B cell (primary cell): ENCODE measurements at regions not wholly inside any gene's neighbourhood (a gene's known extent, or its start where the extent isn't known, plus 50 kb on each side); places are given as distances from the start of the nearest gene placed in this dataset.

Experiments
- EZH2 ChIP-seq: IDR thresholded peaks from 2 replicates; pipeline ENCODE4 v1.6.1; 2012; ENCODE audit warnings: borderline replicate concordance, low read depth, mild to moderate bottlenecking, moderate library complexity, low read length; ENCODE audit not compliant: insufficient read depth, poor library complexity, severe bottlenecking
- TF ChIP-seq, protein P1 (sequence below): fragments of 200-600 bp; IDR thresholded peaks from one replicate; pipeline ENCODE4 v1.8.0; 2022; ENCODE audit warnings: antibody characterized with exemption, mild to moderate bottlenecking

DNA sequence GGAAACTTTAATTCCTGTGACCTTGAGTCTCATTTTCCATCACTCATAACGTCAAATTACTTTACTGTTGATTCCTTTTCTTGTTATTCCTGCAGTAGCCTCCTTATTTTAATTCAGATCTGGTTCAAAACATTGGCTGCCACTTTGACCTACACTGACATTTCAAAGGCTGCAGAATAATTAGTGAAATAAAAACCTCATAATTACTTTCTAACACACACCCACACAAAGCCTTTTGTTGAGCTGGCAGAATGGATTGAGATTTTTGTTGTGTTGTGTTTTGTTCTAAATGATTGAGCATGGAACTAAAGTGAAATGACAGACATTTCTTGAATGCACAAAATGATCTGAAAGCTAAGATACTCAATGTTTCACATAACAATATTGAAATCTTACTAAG lies 507.5 kb upstream of the STXBP6 start:
- TF ChIP-seq, protein P1, sequence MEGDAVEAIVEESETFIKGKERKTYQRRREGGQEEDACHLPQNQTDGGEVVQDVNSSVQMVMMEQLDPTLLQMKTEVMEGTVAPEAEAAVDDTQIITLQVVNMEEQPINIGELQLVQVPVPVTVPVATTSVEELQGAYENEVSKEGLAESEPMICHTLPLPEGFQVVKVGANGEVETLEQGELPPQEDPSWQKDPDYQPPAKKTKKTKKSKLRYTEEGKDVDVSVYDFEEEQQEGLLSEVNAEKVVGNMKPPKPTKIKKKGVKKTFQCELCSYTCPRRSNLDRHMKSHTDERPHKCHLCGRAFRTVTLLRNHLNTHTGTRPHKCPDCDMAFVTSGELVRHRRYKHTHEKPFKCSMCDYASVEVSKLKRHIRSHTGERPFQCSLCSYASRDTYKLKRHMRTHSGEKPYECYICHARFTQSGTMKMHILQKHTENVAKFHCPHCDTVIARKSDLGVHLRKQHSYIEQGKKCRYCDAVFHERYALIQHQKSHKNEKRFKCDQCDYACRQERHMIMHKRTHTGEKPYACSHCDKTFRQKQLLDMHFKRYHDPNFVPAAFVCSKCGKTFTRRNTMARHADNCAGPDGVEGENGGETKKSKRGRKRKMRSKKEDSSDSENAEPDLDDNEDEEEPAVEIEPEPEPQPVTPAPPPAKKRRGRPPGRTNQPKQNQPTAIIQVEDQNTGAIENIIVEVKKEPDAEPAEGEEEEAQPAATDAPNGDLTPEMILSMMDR = no peak
- TF ChIP-seq EZH2 = no peak
